Fibroblast of skin of right quadriceps (primary cell): ENCODE measurements at regions not wholly inside any gene's neighbourhood (a gene's known extent, or its start where the extent isn't known, plus 50 kb on each side); places are given as distances from the start of the nearest gene placed in this dataset.
"Not testable (repeated sequence)": the region's sequence is repeated elsewhere in the genome, so short reads cannot be mapped to it uniquely, and the experiment has no call there.

Experiments
- DNase-seq: peaks from one replicate; pipeline ENCODE4 v3.0.0-alpha.2; 2013

DNA sequence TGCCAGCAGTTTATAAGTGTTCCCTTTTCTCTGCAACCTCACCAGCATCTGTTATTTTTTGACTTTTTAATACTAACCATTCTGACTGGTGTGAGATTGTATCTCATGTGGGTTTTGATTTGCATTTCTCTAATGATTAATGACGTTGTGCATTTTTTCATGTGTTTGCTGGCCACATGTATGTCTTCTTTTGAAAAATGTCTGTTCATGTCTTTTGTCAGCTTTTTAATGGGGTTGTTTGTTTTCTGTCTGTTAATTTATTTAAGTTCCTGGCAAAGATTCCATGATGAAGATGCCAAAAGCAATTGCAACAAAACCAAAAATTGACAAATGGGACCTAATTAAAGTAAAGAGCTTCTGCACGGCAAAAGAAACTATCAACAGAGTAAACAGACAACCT is 137.2 kb upstream of the JCAD start:
- DNase-seq: not testable (repeated sequence)

- no peak for DNase-seq
Observed at GRCh38 chr10:30192846-30193608, 133.6 kb upstream of the JCAD start.

GRCh38 chr10:30190577-30191552 is 131.5 kb upstream of the JCAD start:
- no peak for DNase-seq

GRCh38 chr10:30189238-30189580 is 129.8 kb upstream of the JCAD start:
- no peak for DNase-seq

DNA sequence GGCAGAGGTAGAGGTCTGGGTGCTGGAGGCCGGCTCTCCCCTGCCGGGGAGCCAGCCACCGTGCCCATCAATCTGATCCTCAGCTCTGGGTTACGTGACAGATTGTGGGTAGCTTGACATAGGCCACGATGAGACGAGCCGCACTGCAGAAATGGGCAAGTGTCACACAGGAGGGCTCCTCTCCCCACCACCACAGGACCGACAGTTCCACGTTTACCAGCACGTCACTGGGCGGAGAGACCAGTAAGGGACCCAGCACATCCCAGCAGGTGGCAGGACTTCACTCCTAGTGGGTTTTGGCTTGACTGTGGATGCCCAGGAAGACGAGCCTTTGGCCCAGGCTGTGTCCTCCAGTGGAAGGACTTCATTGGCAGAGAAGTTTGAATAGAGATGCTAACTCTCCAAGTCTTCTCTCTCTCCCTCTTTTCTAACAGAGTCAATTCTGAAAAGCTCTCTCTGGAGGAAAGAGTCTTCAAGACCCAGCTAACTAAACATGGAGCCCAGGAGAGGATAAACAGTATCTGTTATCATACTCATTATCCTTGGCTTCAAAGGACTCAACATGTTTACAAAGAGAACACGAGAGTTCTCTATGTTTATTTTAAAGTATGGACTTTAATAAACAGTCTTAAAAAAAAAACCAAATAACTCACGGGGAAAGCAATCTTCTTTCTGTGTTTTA is 129.3 kb upstream of the JCAD start:
- no peak for DNase-seq

DNA sequence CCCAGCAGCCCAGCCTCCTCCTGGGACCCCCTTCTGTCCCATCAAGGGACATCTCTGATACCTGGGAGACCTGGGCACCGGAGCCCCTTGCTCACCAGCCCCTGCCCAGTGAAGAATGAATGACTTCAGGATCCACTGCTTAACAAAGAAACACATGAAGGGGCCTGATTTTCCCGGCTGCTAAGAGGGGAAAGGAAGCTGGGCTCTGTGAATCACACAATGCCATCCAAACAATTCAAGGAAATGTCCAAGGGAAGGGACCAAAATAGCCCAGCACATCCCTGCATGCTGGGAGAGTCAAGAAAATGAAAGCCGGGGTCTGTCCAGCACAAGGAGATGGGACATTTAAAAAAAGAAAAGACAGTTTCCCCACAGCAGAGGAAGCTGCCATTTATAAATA is 128.7 kb upstream of the JCAD start:
- no peak for DNase-seq

DNA sequence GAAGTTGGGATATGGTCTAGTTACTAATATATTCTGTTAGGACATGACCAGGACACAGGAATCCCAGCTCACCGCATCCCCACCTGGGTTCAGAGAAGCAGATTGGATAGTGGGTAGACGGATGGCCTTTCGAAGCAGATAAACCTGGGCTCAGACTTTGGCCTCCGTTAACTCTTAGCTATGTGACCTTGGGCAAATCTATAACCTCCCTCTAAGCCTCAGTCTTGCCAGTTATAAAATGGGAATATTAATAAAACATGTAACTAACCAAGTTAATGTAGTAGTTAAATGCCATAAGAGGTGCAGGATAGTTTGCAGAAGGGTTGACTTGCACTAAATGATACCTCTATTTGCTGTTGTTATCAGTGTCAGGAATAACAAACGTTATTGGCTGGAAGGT is 127.6 kb upstream of the JCAD start:
- DNase-seq: no peak

DNA sequence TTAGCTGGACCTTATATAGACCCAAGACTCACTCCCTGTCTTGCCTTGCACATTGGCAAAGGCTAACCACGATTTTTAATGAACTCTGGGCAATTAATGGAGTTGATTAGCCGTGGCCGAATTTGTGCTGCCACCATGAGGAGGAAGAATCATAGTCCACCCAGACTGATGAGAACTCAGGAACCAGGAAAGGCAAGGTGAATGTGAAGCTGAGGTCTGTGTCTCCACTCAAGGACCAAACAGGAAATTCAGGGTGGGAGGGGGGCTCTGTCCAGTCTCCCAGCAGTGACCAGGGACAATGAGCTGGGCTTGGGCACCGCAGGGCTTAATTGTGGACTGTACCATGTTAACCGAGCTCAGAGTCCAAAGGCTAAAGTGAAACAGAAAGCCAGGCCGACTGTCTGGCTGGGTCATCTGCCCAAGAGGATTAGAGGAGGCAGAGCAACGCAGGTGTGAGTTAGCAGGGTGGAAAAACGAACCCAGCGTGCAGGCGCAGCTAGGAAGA is 127.0 kb upstream of the JCAD start:
- DNase-seq: no peak

DNA sequence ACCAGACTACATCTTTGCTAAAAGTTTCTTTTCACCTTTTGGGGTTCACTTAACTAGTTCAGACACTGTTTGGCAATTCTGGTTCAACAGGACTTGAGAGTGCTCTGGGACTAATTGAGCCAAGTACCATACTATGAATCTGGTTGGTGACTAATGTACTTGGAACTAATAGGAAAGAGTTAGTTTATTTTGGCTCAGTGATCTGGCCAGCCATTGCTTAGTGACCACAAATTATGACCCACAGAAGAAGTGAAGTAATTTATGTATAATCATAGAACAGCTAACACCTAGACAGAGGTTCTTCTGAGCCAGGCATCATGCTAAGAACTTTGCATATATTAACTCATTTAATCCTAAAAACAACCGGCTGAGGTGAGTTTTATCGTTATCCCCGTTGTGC is 126.5 kb upstream of the JCAD start:
- peak; percentile 93 for DNase-seq

GRCh38 chr10:30185341-30185740 is 126.0 kb upstream of the JCAD start:
- no peak for DNase-seq

DNA sequence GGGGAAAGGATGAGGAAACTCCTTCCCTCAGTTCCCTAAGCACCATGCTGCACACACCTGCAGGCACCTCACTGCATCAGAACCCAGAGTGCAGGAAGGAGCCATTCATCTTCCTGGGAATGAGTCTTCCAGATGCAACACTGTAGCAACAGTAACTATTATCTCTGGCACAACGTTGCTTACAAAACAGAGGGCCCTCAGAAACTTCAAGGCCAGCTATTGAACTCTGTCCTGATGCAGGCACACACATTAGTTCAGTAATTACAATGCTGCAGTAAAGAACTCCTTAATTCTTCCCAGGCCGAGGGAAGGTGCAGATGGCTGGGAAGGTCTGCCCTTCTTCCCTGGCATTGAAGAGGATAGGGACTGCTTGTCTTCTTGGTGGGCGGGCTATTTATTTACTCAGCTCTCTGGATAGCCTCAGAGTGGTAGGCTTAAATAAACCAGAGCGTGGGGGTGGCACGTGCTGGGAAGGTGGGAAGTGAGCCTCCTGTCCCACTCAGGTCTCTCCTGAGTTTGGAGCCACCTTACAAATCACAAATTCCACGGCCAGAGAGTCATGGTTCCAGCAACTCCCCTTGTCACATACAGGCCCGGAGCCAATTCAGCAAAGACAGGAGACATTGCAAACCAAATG is 125.1 kb upstream of the JCAD start:
- no peak for DNase-seq

- DNase-seq: no peak
Observed at GRCh38 chr10:30183055-30183402, 123.6 kb upstream of the JCAD start.

DNA sequence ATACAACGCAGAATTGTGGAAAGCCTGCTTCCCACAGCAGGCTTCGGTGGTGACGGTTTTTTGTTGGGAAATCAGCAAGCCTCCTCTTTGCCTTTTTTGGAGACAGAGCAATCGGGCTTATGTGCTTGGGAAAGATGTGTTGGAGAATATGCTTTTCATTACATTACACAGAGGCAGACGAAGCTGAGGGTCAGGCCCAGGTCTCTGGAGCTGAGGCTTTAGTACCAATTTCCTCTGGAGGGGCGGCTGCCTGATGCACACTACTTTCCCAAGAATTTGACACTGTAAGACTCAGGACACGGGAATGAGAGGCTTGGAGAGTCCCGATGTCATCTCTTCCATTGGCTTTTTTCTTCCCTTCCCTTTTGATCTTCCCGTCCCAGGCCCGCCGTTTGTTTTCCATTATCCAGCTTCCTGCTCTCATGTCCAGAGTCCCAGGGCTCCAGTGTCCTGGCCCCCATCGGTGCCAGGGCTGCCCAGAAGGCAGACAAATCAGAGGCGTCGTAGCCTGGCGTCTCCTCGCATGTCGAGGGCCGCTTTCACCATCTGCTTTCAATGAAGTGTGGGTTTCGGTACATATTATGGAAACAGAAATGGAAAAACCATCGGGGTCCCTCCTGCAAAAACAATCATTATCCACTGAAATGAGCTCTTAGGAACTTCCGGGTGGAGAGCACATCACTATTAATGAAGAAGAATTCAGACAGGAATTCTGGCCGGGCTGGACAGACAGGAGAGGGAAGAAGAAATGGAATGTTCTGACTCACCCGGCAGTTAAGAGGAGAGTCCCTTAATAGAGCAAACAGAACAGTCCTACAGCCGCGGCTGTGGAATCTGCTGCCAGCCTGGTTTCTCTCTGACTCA is 123.0 kb upstream of the JCAD start:
- DNase-seq: peak; percentile 99

DNA sequence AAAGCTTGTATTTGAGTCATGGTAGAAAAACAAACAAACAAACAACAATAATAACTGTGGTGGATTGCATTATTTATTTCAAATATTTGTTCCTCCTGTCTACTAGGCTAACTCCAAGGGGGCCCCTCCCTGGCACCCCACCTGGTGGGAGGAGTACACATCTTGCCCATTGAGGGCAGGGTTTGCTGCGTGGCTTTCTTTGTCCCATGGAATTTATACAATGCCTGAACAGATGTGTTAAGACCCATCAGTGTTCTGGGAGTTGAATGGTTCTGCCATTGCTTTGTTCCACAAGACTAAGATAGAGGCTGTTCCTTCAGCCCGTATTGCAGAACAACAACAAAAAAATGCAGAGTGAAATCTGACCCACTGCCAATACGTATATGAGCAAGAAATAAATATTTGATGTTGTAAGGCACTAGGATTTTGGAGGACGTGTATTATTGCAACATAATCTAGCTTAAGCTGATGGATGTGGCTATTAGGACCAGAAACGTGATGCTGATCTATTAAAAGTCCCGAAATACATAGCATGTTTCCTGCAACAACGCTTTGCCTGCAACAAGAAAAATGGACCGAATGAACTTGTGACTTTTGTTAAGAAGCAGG is 119.1 kb upstream of the JCAD start:
- DNase-seq: peak; percentile 95

DNA sequence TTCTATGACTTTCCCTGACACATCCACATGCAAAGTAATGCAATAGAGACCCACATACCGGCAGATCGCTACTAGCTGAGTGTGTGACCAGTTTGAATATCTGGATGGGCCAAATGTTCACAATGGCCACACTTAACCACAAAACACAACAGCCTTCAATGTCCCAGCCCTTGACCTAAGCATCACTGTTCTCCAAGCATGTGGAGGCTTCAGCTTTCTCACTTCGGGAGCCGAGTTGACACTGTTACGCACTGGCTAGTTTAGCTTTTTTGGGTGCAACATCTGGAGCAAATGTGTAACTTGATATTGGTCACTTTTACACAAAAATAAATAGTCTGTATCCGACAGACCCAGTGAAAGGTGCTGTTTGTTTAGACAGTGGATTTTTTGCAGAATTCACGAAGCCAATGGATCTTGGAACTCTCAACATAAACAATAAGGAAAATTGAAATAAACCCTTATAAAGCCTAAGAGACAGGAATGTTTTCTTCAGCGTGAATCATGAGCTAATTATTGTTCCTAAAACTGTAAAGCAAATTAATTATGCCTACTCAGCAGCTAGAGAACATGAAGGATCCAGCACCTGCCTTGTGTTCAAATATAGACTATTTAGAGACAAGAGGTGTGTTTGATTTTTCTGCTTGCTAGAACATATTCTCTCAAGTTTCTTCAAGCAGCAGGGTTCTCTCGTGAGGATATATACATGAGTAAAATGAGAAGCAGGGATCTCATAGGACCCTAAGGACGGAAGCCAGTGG is 117.6 kb upstream of the JCAD start:
- no peak for DNase-seq

GRCh38 chr10:30176182-30176581 is 116.8 kb upstream of the JCAD start:
- DNase-seq: peak; percentile 92

- DNase-seq: peak; percentile 76
Observed at GRCh38 chr10:30172673-30173072, 113.3 kb upstream of the JCAD start.

DNA sequence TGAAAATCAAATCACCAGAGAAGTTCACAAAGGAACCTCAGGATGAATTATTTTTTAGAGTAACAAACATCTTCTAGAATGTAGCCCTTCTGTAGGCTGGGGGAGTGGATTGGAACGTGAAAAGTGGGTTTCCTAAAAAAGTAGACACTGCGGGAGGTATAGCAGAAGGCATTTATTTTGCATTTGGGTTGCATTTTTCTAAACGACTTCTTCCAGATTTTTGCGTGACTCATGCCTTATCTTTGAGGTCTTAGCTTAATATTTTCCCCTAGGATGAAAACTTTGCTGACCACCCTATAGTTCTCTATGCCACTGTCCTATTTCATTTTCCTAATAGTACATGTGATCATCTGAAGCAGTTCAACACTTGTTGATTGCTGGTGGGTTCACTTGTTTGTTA is 112.7 kb upstream of the JCAD start:
- no peak for DNase-seq

GRCh38 chr10:30171601-30172000 is 112.2 kb upstream of the JCAD start:
- no peak for DNase-seq

GRCh38 chr10:30170814-30171213 is 111.4 kb upstream of the JCAD start:
- peak; percentile 81 for DNase-seq

DNA sequence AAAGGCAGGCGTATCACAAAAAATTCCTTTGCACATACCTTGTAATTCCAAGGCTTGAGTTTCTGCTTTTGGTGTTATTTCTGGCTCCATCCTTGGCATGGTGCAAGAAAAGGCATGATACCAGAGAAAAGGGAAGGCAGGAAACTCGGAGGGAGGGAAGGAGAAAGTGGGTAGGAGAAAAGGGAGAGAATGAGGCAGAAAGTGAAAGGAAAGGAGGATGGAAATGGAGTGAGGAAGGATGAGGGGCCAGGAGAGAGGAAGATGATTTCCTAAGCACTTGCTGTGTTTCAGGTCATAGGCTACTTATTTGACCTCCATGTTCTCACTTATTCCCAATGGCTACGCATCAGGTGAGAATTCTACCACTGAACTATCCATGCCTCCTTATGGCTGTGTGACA is 110.8 kb upstream of the JCAD start:
- DNase-seq: no peak
